EL (cell line): ENCODE measurements at regions not wholly inside any gene's neighbourhood (a gene's known extent, or its start where the extent isn't known, plus 50 kb on each side); places are given as distances from the start of the nearest gene placed in this dataset.

Experiments
- DNase-seq: peaks from one replicate; pipeline ENCODE4 v3.0.0-alpha.2; 2016

DNA sequence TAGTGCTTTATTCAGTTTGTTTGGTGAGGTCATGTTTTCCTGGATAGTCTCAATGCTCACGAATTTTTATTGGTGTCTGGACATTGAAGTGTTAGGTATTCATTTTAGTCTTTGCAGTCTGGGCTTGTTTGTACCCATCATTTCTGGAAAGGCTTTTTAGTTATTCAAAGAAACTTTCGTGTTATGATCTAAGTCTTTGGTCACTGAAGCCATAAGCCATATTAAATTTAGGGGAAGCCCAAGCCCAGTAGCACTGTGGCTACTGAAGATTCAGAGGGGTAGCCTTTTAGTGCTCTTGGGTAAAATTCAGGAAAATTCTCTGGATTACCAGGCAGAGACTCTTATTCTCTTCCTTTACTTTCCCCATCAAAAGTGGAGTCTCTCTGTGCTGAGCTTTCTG is 56.2 kb upstream of the PEX5L start:
- DNase-seq = no peak

DNA sequence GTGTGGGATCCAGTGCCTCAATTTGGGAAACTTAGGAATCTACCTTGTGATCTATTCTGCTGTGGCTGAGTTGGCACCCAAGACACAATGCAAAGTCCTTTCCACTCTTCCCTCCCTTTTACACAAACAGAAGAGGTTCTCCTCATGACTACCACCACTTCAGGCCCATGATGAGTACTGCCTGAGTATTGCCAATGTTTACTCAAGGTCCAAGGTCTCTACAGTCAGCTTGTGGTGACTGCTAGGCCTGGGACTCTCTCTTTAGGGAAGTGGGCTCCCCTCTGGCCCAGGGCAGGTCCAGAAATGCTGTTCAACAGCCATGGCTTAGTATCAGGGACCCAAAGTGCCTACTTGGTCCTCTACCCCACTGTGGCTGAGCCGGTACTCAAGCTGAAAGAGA is 56.8 kb upstream of the PEX5L start:
- no peak for DNase-seq

DNA sequence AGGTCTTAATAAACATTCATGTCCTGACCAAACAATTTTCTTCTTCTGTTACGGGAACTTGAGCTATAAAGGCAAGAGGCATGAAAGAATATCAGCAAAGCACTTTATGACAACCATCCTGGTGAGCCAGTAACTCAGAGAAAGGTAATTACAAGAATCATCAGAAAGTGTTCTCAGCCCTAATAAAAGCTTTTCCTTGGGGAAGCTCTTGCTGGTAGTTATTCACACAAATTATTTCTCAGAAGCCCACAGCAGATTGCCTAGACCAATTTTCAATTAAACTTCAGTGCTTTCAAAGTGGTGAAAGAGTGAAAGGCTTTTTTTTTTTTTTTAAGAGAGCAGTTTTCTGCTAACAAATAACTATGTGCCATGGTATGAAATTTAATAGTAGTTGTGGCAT is 60.9 kb upstream of the PEX5L start:
- no peak for DNase-seq

- DNase-seq = no peak
Observed at GRCh38 chr3:180102134-180102533, 65.4 kb upstream of the PEX5L start.

- DNase-seq = no peak
Observed at GRCh38 chr3:180102604-180103003, 65.9 kb upstream of the PEX5L start.

GRCh38 chr3:180116203-180116602 is 79.5 kb upstream of the PEX5L start:
- DNase-seq = no peak

DNA sequence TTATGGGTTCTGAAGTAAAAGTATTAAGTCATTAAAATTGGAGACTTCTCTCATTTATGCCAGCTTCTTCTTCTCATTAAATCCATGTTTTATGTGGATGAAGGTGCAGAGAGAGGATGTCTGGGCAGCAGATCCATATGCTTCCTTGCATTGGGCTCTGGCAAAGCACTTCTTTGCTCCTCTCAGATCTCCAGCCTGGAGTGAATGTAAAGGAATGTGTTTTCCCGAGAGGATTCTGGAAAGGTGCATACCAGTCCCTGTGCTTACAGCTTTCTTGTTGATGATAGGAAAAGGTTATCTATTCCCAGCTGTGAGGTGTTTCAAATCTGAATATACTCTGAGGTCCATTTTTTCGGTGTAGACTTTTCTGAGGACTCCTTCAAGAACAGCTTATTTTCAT is 79.9 kb upstream of the PEX5L start:
- DNase-seq = no peak

- no peak for DNase-seq
Observed at GRCh38 chr3:180117381-180118163, 80.8 kb upstream of the PEX5L start.

- DNase-seq = no peak
Observed at GRCh38 chr3:180119567-180119966, 82.8 kb upstream of the PEX5L start.

DNA sequence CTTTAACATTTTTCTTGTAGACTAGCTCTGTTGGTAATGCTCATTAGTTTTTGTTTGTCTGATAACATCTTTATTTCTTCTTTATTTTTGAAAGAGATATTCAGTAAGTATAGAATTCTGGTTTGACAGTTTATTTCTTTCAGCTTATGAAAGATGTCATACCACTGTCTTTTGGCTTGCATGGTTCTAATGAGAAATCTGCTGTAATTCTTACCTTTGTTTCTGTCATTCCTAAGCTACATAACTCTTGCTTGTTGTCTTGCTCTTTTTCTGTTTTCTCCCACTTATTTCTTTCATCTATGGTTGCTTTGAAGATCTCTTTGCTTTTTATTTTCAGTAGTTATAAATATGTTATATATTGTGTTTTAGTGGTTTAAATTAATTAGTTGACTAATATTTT is 87.2 kb upstream of the PEX5L start:
- DNase-seq = no peak

GRCh38 chr3:180131169-180131568 is 94.4 kb upstream of the PEX5L start:
- no peak for DNase-seq

- DNase-seq = no peak
Observed at GRCh38 chr3:180135101-180135500, 98.4 kb upstream of the PEX5L start.

- no peak for DNase-seq
Observed at GRCh38 chr3:180138871-180139270, 102.1 kb upstream of the PEX5L start.

DNA sequence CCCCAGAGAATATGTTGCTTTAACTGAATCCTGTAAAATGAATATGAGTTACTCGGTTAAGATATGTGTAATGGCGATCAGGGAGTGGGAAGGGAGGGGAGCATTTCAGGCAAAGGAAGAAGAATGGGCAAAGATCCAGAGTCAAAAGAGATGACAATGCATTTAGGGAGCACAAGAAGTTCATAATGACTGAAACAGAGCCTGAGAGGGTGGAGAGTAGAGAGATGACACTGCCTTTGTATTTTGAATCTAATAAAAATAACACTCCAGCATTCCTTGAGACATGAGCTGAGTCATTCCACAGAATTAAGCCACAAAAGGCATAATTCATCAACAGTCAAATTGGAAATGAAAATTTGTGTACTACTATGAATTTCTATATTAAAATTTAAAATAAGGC is 105.3 kb upstream of the PEX5L start:
- DNase-seq = peak; percentile 1

DNA sequence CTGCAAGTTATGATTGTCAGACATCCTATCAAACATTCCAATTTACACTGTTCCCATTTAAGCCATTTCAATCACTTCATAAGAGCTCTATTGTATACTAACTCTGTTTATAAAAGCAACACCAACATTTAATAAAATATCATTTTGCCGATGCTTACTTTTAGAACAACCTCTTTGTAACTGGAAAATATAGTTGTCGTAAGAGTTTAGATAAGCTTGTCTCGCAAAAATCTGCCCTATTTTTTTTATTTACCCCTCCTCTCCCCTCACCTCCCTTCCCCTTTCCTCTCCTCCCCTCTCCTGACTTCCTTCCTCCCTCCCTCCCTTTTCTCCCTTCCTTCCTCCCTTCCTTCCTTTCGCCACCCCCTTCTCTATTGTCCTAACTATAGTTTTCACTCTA is 105.7 kb upstream of the PEX5L start:
- no peak for DNase-seq

DNA sequence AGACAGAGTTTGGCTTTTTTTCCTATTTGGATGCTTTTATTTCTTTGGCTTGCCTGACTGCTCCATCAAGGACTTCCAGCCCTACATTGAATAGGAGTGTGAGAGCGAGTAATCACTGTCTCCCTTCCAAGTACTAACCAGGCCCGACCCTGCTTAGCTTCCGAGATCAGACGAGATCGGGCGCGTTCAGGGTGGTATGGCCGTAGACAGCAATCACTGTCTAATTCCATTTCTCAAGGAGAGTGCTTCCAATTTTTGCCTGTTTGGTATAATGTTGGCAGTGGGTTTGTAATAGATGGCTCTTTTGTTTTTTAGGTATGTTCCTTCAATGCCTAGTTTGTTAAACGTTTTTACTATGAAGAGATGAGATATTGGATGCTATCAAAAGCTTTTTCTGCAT is 125.0 kb upstream of the PEX5L start:
- no peak for DNase-seq

DNA sequence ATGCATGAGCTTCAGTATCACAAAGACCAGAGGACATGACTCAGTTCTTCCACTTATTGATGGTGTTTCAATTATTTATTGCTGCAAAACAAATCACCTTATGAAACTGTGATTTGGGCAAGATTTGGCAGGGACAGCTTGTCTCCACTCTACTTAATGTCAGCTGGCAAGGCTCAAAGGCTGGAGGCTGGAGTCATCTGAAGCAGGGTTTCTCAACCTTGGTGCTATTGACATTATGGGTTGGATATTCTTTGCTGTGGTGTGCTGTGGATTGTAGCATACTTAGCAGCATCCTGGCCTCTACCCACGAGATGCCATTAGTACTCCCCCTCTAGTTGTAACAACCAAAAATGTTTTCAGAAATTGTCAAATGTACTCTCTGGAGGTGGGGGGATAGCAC is 138.8 kb upstream of the PEX5L start:
- no peak for DNase-seq

- DNase-seq = no peak
Observed at GRCh38 chr3:180176059-180176458, 139.3 kb upstream of the PEX5L start.

- DNase-seq = no peak
Observed at GRCh38 chr3:180177255-180177654, 140.5 kb upstream of the PEX5L start.

DNA sequence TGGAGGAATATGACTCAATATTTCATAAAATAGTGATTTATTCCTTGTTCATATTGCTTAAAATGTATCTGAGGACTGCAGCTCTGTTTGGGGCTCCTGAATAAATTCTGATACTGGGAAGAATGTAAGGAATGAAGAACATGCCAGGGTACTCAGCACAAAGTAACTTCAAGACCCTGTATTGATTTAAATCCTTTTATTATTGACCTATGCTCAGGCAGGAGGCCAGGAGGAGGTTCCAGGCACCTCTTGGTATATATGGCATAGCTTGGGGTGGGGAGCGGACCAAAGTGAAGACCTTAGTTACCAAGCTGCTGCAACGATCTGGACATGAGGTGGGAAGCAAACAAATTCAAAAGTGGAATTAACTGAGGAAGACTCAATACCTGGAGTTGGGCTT is 142.8 kb upstream of the PEX5L start:
- DNase-seq = no peak

GRCh38 chr3:180180795-180181194 is 144.1 kb upstream of the PEX5L start:
- DNase-seq = peak; percentile 11

DNA sequence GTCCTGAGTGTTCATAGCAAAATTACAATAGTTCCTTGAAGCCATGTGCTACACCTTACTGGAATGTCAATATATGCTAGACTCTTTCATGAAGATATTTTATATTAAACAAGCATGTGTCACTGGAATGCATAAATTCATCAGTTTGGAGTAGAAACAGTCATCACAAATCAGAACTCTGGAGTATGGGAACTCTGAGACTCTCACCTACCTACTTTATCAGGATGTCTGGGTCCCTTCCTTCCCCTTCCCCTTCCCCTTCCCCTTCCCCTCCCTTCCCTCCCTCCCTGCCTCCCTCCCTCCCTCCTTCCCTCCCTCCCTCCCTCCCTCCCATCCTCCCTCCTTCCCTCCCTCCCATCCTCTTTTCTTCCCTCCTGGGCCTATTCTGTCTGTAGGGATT is 144.7 kb upstream of the PEX5L start:
- no peak for DNase-seq

- no peak for DNase-seq
Observed at GRCh38 chr3:180183346-180183745, 146.6 kb upstream of the PEX5L start.

GRCh38 chr3:180184816-180185215 is 148.1 kb upstream of the PEX5L start:
- DNase-seq = no peak

GRCh38 chr3:180185650-180186049 is 148.9 kb upstream of the PEX5L start:
- DNase-seq = no peak
